ENCODE measurements at regions not wholly inside any gene's neighbourhood (a gene's known extent, or its start where the extent isn't known, plus 50 kb on each side); places are given as distances from the start of the nearest gene placed in this dataset.
"Not testable (repeated sequence)": the region's sequence is repeated elsewhere in the genome, so short reads cannot be mapped to it uniquely, and the experiment has no call there.

GRCh38 chr1:192496369-192497056 lies 79.1 kb upstream of the RGS1 start:
- no peak for TF ChIP-seq CTCF (conservative IDR thresholded peaks at IDR 0.05)
- peak overlapping the region; percentile 80 for H3K27ac ChIP-seq

- peak overlapping the region; percentile 80 for H3K27ac ChIP-seq
- TF ChIP-seq CTCF (conservative IDR thresholded peaks at IDR 0.05): no peak
Observed at GRCh38 chr1:192497214-192497794, 78.3 kb upstream of the RGS1 start.

GRCh38 chr1:192498092-192498491 lies 77.5 kb upstream of the RGS1 start:
- H3K27ac ChIP-seq: peak overlapping the region; percentile 80

GRCh38 chr1:192499061-192499581 lies 76.5 kb upstream of the RGS1 start:
- peak overlapping the region; percentile 80; the same call in 1 of the 2 replicates for H3K27ac ChIP-seq

GRCh38 chr1:192500541-192500940 lies 75.0 kb upstream of the RGS1 start:
- H3K27ac ChIP-seq: not testable (repeated sequence)

- peak; percentile 59 for TF ChIP-seq CTCF (conservative IDR thresholded peaks at IDR 0.05)
- no peak overlapping the region for H3K27ac ChIP-seq
Observed at GRCh38 chr1:192506741-192507155, 68.8 kb upstream of the RGS1 start.

GRCh38 chr1:192512426-192513162 lies 63.0 kb upstream of the RGS1 start:
- no peak overlapping the region for H3K27ac ChIP-seq
- no peak for TF ChIP-seq CTCF (conservative IDR thresholded peaks at IDR 0.05)

GRCh38 chr1:192513196-192513595 lies 62.4 kb upstream of the RGS1 start:
- TF ChIP-seq CTCF (conservative IDR thresholded peaks at IDR 0.05): no peak
- H3K27ac ChIP-seq: no peak overlapping the region

GRCh38 chr1:192513697-192514096 lies 61.9 kb upstream of the RGS1 start:
- no peak overlapping the region for H3K27ac ChIP-seq

More at GRCh38 chr1:192513697-192514096, 61.9 kb upstream of the RGS1 start:
- TF ChIP-seq CTCF (conservative IDR thresholded peaks at IDR 0.05): no peak
